ENCODE measurements at regions not wholly inside any gene's neighbourhood (a gene's known extent, or its start where the extent isn't known, plus 50 kb on each side); places are given as distances from the start of the nearest gene placed in this dataset.
"Not testable (repeated sequence)": the region's sequence is repeated elsewhere in the genome, so short reads cannot be mapped to it uniquely, and the experiment has no call there.

GRCh38 chrX:145990051-145990450 lies 172.4 kb downstream of the SLITRK2 start:
- Histone ChIP-seq H3K4me3 (no peak overlapping the region), H3K4me1 (no peaks in the 10 kb centered on the region), H3K27me3 (replicated peaks in 1 of 7) (no peaks in the 10 kb centered on the region), H3K36me3 (no peaks in the 10 kb centered on the region), H3K9me3 (peaks cover 0 to 3% (median 0%) of the 10 kb centered on the region in 8 donors), H3K27ac (no peak overlapping the region)
- 62 to 88% (median 75%) methylated on average over 3 of the region's 3 CpGs for WGBS, 5 donors
- no peak for DNase-seq
- TF ChIP-seq CTCF (IDR thresholded peaks at IDR 0.05 in 8 of 11, conservative IDR thresholded peaks at IDR 0.05 in 3 of 11) (no peak), POLR2AphosphoS5 (IDR thresholded peaks at IDR 0.05) (no peak), POLR2A (IDR thresholded peaks at IDR 0.05) (no peak)
- intact Hi-C loops (cut with DNase I; ENCODE audit: low total_unique reads), result no loop called here

GRCh38 chrX:146006637-146007036 lies 189.0 kb downstream of the SLITRK2 start:
- H3K27ac ChIP-seq, result no peak overlapping the region
- H3K36me3 ChIP-seq, result no peaks in the 10 kb centered on the region
- WGBS, 5 donors, result 50 to 82% (median 64%) methylated on average over 3 of the region's 3 CpGs
- no peak for DNase-seq
- no peak overlapping the region for H3K4me3 ChIP-seq
- H3K4me1 ChIP-seq, result no peaks in the 10 kb centered on the region
- intact Hi-C loops (cut with DNase I; ENCODE audit: low total_unique reads), result no loop called here
- H3K9me3 ChIP-seq, result no peaks in the 10 kb centered on the region
- no peaks in the 10 kb centered on the region for H3K27me3 ChIP-seq (replicated peaks in 1 of 7)
- TF ChIP-seq POLR2AphosphoS5 (IDR thresholded peaks at IDR 0.05) (no peak), CTCF (IDR thresholded peaks at IDR 0.05 in 8 of 11, conservative IDR thresholded peaks at IDR 0.05 in 3 of 11) (no peak), POLR2A (IDR thresholded peaks at IDR 0.05) (no peak)

GRCh38 chrX:146036000-146036399 lies 218.4 kb downstream of the SLITRK2 start:
- H3K4me3 ChIP-seq, result no peak overlapping the region
- intact Hi-C loops (cut with DNase I; ENCODE audit: low total_unique reads), result no loop called here
- DNase-seq, result no peak
- 74 to 94% (median 84%) methylated on average over 3 to 4 of the region's 4 CpGs for WGBS, 5 donors
- no peaks in the 10 kb centered on the region for H3K9me3 ChIP-seq
- TF ChIP-seq CTCF (IDR thresholded peaks at IDR 0.05 in 8 of 11, conservative IDR thresholded peaks at IDR 0.05 in 3 of 11) (no peak), POLR2A (IDR thresholded peaks at IDR 0.05) (no peak), POLR2AphosphoS5 (IDR thresholded peaks at IDR 0.05) (no peak)
- H3K27ac ChIP-seq, result no peak overlapping the region
- no peaks in the 10 kb centered on the region for H3K4me1 ChIP-seq
- no peaks in the 10 kb centered on the region for H3K27me3 ChIP-seq (replicated peaks in 1 of 7)
- H3K36me3 ChIP-seq, result no peaks in the 10 kb centered on the region

- H3K9me3 ChIP-seq, result no peaks in the 10 kb centered on the region
- no peaks in the 10 kb centered on the region for H3K4me1 ChIP-seq
- 64 to 85% (median 77%) methylated on average over 3 of the region's 3 CpGs for WGBS, 5 donors
- H3K4me3 ChIP-seq, result no peak overlapping the region
- TF ChIP-seq POLR2A (IDR thresholded peaks at IDR 0.05) (no peak), CTCF (IDR thresholded peaks at IDR 0.05 in 8 of 11, conservative IDR thresholded peaks at IDR 0.05 in 3 of 11) (no peak), POLR2AphosphoS5 (IDR thresholded peaks at IDR 0.05) (no peak)
- H3K36me3 ChIP-seq, result no peaks in the 10 kb centered on the region
- H3K27me3 ChIP-seq (replicated peaks in 1 of 7), result no peaks in the 10 kb centered on the region
- DNase-seq, result no peak
- no peak overlapping the region for H3K27ac ChIP-seq
- intact Hi-C loops (cut with DNase I; ENCODE audit: low total_unique reads), result no loop called here
Measured at GRCh38 chrX:146041741-146042140, 224.1 kb downstream of the SLITRK2 start.

GRCh38 chrX:146046011-146046715 lies 228.5 kb downstream of the SLITRK2 start:
- H3K4me1 ChIP-seq; H3K4me3 ChIP-seq; H3K9me3 ChIP-seq; intact Hi-C loops (cut with DNase I; ENCODE audit: low total_unique reads); H3K36me3 ChIP-seq; H3K27me3 ChIP-seq (replicated peaks in 1 of 7); H3K27ac ChIP-seq; DNase-seq: not testable (repeated sequence)
- 88 to 97% (median 93%) methylated on average over 5 to 45 of the region's 45 CpGs for WGBS, 5 donors

- H3K27me3 ChIP-seq (replicated peaks in 1 of 7); H3K27ac ChIP-seq; H3K36me3 ChIP-seq; H3K4me3 ChIP-seq; DNase-seq; intact Hi-C loops (cut with DNase I; ENCODE audit: low total_unique reads); H3K9me3 ChIP-seq; H3K4me1 ChIP-seq: not testable (repeated sequence)
- WGBS, 5 donors, result 67 to 96% (median 91%) methylated on average over 1 to 9 of the region's 12 CpGs
Measured at GRCh38 chrX:146049568-146049967, 231.9 kb downstream of the SLITRK2 start.
